Progenitor cell of endocrine pancreas (in vitro differentiated cells): ENCODE measurements at regions not wholly inside any gene's neighbourhood (a gene's known extent, or its start where the extent isn't known, plus 50 kb on each side); places are given as distances from the start of the nearest gene placed in this dataset.

Experiments
- DNase-seq: peaks from one replicate; pipeline ENCODE4 v3.0.0; 2021; ENCODE audit warnings: low spot score; ENCODE audit not compliant: unreplicated experiment
- H3K27ac Mint-ChIP-seq: 2 replicates; pipeline ENCODE4 v1.8.0; 2021; ENCODE audit warnings: mild to moderate bottlenecking, moderate library complexity, mixed read lengths
- H3K27me3 Mint-ChIP-seq: 2 replicates; pipeline ENCODE4 v1.8.0; 2021; ENCODE audit warnings: mixed read lengths
- H3K36me3 Mint-ChIP-seq: 2 replicates; pipeline ENCODE4 v1.8.0; 2022; ENCODE audit warnings: mixed read lengths; ENCODE audit not compliant: insufficient read depth
- H3K4me1 Mint-ChIP-seq: 2 replicates; pipeline ENCODE4 v1.8.0; 2021; ENCODE audit warnings: low read depth, mixed read lengths
- H3K4me3 Mint-ChIP-seq: 2 replicates; pipeline ENCODE4 v1.8.0; 2021; ENCODE audit warnings: low read depth, mild to moderate bottlenecking, moderate library complexity, mixed read lengths
- H3K9me3 Mint-ChIP-seq: 2 replicates; pipeline ENCODE4 v1.8.0; 2021; ENCODE audit warnings: low read depth, mixed read lengths
- TF ChIP-seq, protein P1 (sequence below): fragments of 200-600 bp; sonication (generic); IDR thresholded peaks from one replicate; pipeline ENCODE4 v1.5.0; 2021; ENCODE audit warnings: antibody characterized with exemption, mild to moderate bottlenecking; ENCODE audit not compliant: unreplicated experiment

DNA sequence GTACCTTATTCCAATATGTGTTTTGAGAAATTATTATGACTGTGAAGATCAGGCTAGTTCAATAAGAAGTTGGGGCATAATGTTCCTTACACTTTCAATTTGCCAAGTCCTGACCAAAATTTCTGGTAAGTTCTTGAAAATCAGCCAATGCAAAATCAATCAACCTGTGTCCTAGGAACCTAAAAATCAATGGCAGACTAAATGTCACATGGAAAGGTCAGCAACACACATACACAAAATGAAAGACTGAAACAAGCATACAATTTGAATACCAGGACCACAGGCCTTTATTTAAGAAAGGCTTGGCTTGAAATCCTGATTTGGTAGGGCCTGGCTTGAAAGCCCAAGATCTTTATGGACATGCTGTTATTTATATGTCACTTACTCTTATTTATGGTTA is 155.5 kb upstream of the ZKSCAN2 start:
- no peak overlapping the region for H3K27ac Mint-ChIP-seq
- no peaks in the 10 kb centered on the region for H3K27me3 Mint-ChIP-seq
- TF ChIP-seq, protein P1, sequence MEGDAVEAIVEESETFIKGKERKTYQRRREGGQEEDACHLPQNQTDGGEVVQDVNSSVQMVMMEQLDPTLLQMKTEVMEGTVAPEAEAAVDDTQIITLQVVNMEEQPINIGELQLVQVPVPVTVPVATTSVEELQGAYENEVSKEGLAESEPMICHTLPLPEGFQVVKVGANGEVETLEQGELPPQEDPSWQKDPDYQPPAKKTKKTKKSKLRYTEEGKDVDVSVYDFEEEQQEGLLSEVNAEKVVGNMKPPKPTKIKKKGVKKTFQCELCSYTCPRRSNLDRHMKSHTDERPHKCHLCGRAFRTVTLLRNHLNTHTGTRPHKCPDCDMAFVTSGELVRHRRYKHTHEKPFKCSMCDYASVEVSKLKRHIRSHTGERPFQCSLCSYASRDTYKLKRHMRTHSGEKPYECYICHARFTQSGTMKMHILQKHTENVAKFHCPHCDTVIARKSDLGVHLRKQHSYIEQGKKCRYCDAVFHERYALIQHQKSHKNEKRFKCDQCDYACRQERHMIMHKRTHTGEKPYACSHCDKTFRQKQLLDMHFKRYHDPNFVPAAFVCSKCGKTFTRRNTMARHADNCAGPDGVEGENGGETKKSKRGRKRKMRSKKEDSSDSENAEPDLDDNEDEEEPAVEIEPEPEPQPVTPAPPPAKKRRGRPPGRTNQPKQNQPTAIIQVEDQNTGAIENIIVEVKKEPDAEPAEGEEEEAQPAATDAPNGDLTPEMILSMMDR: no peak
- no peaks in the 10 kb centered on the region for H3K9me3 Mint-ChIP-seq
- no peak for DNase-seq
- H3K36me3 Mint-ChIP-seq: no peaks in the 10 kb centered on the region
- H3K4me1 Mint-ChIP-seq: no peaks in the 10 kb centered on the region
- H3K4me3 Mint-ChIP-seq: no peak overlapping the region

DNA sequence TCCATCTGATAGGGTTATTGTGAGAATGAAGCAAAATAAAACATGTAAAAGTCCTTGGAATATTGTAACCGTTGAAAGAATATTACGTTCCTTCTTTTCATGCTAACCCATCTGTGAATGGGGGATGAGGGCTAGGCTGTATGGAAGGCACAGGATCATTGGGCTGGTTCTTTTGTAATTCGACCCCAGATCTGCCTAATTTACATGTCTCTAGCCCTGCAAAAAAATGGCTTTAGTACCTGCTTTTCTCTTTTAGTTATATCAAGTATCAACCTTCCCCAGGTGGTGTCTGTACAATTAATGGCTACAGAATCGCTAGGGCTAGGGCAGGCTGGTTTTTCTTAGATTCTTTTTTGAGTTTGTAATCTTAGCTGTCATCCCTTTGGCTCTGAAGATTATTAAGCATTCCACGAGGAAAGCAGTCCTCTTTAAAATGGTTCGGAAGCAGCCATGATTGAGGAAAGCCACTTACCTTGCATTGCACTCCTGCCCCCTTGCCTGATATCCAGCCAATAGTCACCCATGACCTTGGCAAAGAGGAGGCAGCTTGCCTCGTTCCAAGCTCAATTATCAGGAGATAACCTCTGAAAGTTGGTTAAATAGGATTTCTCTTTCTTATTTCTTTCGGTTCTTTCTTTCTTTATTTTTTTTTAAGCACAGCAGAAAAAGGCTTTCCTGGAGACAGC is 153.9 kb upstream of the ZKSCAN2 start:
- DNase-seq: no peak
- TF ChIP-seq, protein P1: no peak
- Mint-ChIP-seq H3K4me1 (no peaks in the 10 kb centered on the region), H3K27me3 (no peaks in the 10 kb centered on the region), H3K36me3 (no peaks in the 10 kb centered on the region), H3K27ac (no peak overlapping the region), H3K9me3 (no peaks in the 10 kb centered on the region), H3K4me3 (no peak overlapping the region)

DNA sequence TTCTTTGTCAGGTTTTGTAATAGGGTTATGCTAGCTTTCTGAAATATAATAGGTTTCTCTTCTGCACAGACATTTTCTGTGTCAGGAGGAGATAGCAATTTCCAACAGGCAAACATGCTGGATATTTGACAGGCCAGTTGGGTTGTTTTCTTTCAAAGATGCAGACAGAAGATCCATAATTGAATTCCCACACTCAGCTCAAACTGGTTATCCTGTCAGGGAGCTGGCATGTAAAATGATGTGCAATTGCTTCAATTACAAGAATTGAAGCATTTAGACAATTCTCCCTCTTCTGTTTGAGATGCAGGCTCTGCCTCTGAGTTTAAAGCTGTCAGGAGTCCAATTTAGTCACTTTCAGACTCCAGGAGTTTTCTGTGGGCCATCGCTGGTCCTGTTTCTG is 146.2 kb upstream of the ZKSCAN2 start:
- DNase-seq: no peak
- no peak overlapping the region for H3K27ac Mint-ChIP-seq
- TF ChIP-seq, protein P1: no peak
- H3K4me3 Mint-ChIP-seq: no peak overlapping the region
- no peaks in the 10 kb centered on the region for H3K27me3 Mint-ChIP-seq
- H3K36me3 Mint-ChIP-seq: peaks cover 3% of the 10 kb centered on the region
- H3K9me3 Mint-ChIP-seq: peaks cover 12% of the 10 kb centered on the region
- no peaks in the 10 kb centered on the region for H3K4me1 Mint-ChIP-seq

DNA sequence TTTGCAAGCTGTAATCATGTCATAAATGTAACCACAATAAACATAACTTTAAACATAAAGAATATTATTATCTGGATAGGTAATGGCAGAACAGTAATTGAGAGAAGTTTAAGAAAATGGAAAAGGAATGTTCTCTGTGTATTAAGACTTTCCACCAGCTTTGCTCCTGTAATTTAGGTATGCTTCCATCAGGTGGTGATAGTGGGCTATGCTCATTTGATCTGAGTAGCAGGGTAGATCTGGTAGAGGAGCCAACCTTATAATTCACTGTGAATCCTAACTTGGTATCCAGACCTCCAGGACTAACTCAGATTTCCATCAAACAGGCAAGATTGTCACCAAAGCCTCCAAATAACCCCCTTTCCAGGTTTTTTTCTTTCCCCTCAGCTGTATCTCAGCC is 137.9 kb upstream of the ZKSCAN2 start:
- H3K27ac Mint-ChIP-seq: no peak overlapping the region
- peaks cover 7% of the 10 kb centered on the region for H3K9me3 Mint-ChIP-seq
- H3K4me1 Mint-ChIP-seq: no peaks in the 10 kb centered on the region
- no peak overlapping the region for H3K4me3 Mint-ChIP-seq
- DNase-seq: no peak
- TF ChIP-seq, protein P1: no peak
- H3K36me3 Mint-ChIP-seq: no peaks in the 10 kb centered on the region
- H3K27me3 Mint-ChIP-seq: no peaks in the 10 kb centered on the region

DNA sequence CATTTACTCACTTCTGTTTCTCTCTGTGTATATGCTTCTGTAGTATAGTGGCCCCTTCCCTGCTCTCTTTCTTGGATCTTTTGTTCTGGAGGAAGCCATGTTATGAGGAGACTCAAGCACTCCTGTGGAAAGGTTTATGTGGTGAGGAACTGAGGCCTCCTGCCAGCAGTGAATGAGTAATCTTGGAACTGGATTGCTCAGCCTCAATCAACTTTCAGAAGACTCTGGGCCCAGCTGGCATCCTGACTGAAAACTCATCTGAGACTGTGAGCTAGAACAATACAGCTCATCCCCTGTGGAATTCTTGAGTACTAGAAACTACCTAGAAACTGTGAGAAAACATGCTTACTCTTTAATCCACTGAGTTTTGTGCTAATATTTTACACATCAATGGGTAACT is 133.1 kb upstream of the ZKSCAN2 start:
- Mint-ChIP-seq H3K27me3 (peaks cover 6% of the 10 kb centered on the region), H3K4me1 (no peaks in the 10 kb centered on the region), H3K9me3 (peaks cover under 1% of the 10 kb centered on the region), H3K27ac (no peak overlapping the region), H3K36me3 (no peaks in the 10 kb centered on the region), H3K4me3 (no peak overlapping the region)
- DNase-seq: no peak
- TF ChIP-seq, protein P1: no peak
